AG09309 (cell line): ENCODE measurements at regions not wholly inside any gene's neighbourhood (a gene's known extent, or its start where the extent isn't known, plus 50 kb on each side); places are given as distances from the start of the nearest gene placed in this dataset.

Experiments
- DNase-seq: peaks from one replicate; pipeline ENCODE4 v3.0.0-alpha.2; 2010; ENCODE audit warnings: low read depth
- H3K4me3 ChIP-seq: 2 replicates; pipeline ENCODE4 v1.5.1; 2011; ENCODE audit warnings: mild to moderate bottlenecking, low read depth, low read length, moderate library complexity; ENCODE audit not compliant: control insufficient read depth
- TF ChIP-seq, protein P1 (sequence below): IDR thresholded peaks from 2 replicates; pipeline ENCODE4 v1.5.1; 2011; ENCODE audit warnings: mild to moderate bottlenecking, low read depth, low read length, inconsistent platforms; ENCODE audit not compliant: insufficient read depth, control insufficient read depth; ENCODE audit errors: missing control alignments

- H3K4me3 ChIP-seq, result no peak overlapping the region
- TF ChIP-seq, protein P1, sequence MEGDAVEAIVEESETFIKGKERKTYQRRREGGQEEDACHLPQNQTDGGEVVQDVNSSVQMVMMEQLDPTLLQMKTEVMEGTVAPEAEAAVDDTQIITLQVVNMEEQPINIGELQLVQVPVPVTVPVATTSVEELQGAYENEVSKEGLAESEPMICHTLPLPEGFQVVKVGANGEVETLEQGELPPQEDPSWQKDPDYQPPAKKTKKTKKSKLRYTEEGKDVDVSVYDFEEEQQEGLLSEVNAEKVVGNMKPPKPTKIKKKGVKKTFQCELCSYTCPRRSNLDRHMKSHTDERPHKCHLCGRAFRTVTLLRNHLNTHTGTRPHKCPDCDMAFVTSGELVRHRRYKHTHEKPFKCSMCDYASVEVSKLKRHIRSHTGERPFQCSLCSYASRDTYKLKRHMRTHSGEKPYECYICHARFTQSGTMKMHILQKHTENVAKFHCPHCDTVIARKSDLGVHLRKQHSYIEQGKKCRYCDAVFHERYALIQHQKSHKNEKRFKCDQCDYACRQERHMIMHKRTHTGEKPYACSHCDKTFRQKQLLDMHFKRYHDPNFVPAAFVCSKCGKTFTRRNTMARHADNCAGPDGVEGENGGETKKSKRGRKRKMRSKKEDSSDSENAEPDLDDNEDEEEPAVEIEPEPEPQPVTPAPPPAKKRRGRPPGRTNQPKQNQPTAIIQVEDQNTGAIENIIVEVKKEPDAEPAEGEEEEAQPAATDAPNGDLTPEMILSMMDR, result no peak
- no peak for DNase-seq
Observed at GRCh38 chr12:87612996-87613395, 416.2 kb downstream of the C12orf50 start.

- H3K4me3 ChIP-seq, result no peak overlapping the region
- DNase-seq, result no peak
- TF ChIP-seq, protein P1, result no peak
Observed at GRCh38 chr12:87608321-87608720, 420.9 kb downstream of the C12orf50 start.

- no peak for DNase-seq
- TF ChIP-seq, protein P1, result no peak
- no peak overlapping the region for H3K4me3 ChIP-seq
Observed at GRCh38 chr12:87603727-87604126, 425.5 kb downstream of the C12orf50 start.

- TF ChIP-seq, protein P1, result no peak
- H3K4me3 ChIP-seq, result no peak overlapping the region
- no peak for DNase-seq
Observed at GRCh38 chr12:87599459-87599858, 429.7 kb downstream of the C12orf50 start.

- H3K4me3 ChIP-seq, result no peak overlapping the region
- DNase-seq, result no peak
- TF ChIP-seq, protein P1, result no peak
Observed at GRCh38 chr12:87597114-87597513, 432.1 kb downstream of the C12orf50 start.

DNA sequence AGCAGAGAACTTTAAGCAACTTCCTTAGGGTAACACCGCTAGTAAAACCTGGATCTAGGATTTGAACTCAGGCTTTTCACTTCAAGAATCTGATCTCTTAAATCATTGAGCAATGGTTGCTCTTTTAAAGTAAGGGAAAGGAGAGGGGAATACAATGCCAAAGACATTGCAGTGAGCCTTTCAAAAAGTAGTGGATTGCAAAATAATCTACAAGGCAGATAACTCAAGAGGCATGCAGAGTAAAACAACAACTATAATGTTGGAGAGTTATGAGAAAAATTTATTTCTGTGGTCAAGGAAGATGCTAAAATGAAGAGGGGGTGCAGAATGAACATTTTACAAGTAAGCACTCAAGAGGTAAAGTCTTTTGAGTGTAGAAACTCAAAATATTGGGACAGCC lies 432.6 kb downstream of the C12orf50 start:
- no peak overlapping the region for H3K4me3 ChIP-seq
- DNase-seq, result no peak
- TF ChIP-seq, protein P1, result no peak

GRCh38 chr12:87596134-87596533 lies 433.1 kb downstream of the C12orf50 start:
- H3K4me3 ChIP-seq, result no peak overlapping the region
- no peak for DNase-seq
- TF ChIP-seq, protein P1, result no peak
